SK-N-SH treated with all-trans-retinoic acid at 6 μM for 48 hours (cell line): ENCODE measurements at regions not wholly inside any gene's neighbourhood (a gene's known extent, or its start where the extent isn't known, plus 50 kb on each side); places are given as distances from the start of the nearest gene placed in this dataset.

ENCODE experiments used
- ATAC-seq: fragments of 200-7000 bp; cut with Tn5 transposase; 3 replicates; pipeline ENCODE4 v1.9.1; 2020; ENCODE audit warnings: mild to moderate bottlenecking, moderate library complexity
- ARNTL ChIP-seq: fragments of 450-650 bp; formaldehyde crosslinking; IDR thresholded peaks from 2 replicates; pipeline ENCODE4 v1.5.0; 2020; ENCODE audit warnings: low read depth, mild to moderate bottlenecking, moderate library complexity, borderline replicate concordance
- BACH2 ChIP-seq: fragments of 250-450 bp; sonication (Bioruptor Pico); IDR thresholded peaks from 2 replicates; pipeline ENCODE4 v1.9.0; 2021; ENCODE audit warnings: mild to moderate bottlenecking, borderline replicate concordance
- CSDC2 ChIP-seq: fragments of 250-450 bp; sonication (Bioruptor Pico); IDR thresholded peaks from 2 replicates; pipeline ENCODE4 v1.5.0; 2020; ENCODE audit warnings: mild to moderate bottlenecking, moderate library complexity
- CSRNP3 ChIP-seq: fragments of 250-450 bp; sonication (Bioruptor Pico); IDR thresholded peaks from 2 replicates; pipeline ENCODE4 v1.5.1; 2021; ENCODE audit warnings: mild to moderate bottlenecking, moderate library complexity
- ESRRG ChIP-seq: fragments of 250-450 bp; sonication (Bioruptor Pico); IDR thresholded peaks from 2 replicates; pipeline ENCODE4 v1.6.1; 2021; ENCODE audit warnings: mild to moderate bottlenecking
- GLIS3 ChIP-seq: fragments of 250-450 bp; sonication (Bioruptor Pico); IDR thresholded peaks from 2 replicates; pipeline ENCODE4 v1.5.0; 2020; ENCODE audit warnings: mild to moderate bottlenecking, moderate library complexity
- ISL1 ChIP-seq: fragments of 250-450 bp; sonication (Bioruptor Pico); IDR thresholded peaks from 2 replicates; pipeline ENCODE4 v2.1.2; 2022; ENCODE audit warnings: mild to moderate bottlenecking, moderate library complexity
- OSR1 ChIP-seq: fragments of 250-450 bp; sonication (Bioruptor Pico); IDR thresholded peaks from 2 replicates; pipeline ENCODE4 v1.8.0; 2022; ENCODE audit warnings: moderate library complexity, mild to moderate bottlenecking, inconsistent platforms
- PATZ1 ChIP-seq: fragments of 250-450 bp; sonication (Bioruptor Pico); IDR thresholded peaks from 2 replicates; pipeline ENCODE4 v1.8.0; 2020; ENCODE audit warnings: mild to moderate bottlenecking, moderate library complexity, borderline replicate concordance
- POU6F1 ChIP-seq: fragments of 250-450 bp; sonication (Bioruptor Pico); IDR thresholded peaks from 2 replicates; pipeline ENCODE4 v1.8.0; 2021; ENCODE audit warnings: low read depth, mild to moderate bottlenecking, moderate library complexity, borderline replicate concordance
- PPARA ChIP-seq: fragments of 250-450 bp; sonication (Bioruptor Pico); IDR thresholded peaks from 2 replicates; pipeline ENCODE4 v1.5.0; 2020; ENCODE audit warnings: mild to moderate bottlenecking, borderline replicate concordance
- RARB ChIP-seq: fragments of 250-450 bp; sonication (Bioruptor Pico); IDR thresholded peaks from 2 replicates; pipeline ENCODE4 v1.8.0; 2021; ENCODE audit warnings: mild to moderate bottlenecking, moderate library complexity
- TCF4 ChIP-seq: fragments of 250-450 bp; sonication (Bioruptor Pico); IDR thresholded peaks from 2 replicates; pipeline ENCODE4 v1.8.0; 2021; ENCODE audit warnings: mild to moderate bottlenecking, moderate library complexity, borderline replicate concordance
- TOX ChIP-seq: fragments of 250-450 bp; sonication (Bioruptor Pico); IDR thresholded peaks from 2 replicates; pipeline ENCODE4 v1.8.0; 2021; ENCODE audit warnings: mild to moderate bottlenecking, moderate library complexity, borderline replicate concordance
- TSHZ2 ChIP-seq: fragments of 250-450 bp; sonication (Bioruptor Pico); IDR thresholded peaks from 2 replicates; pipeline ENCODE4 v1.5.0; 2020; ENCODE audit warnings: mild to moderate bottlenecking, moderate library complexity
- ZC3H10 ChIP-seq: fragments of 250-450 bp; sonication (Bioruptor Pico); IDR thresholded peaks from 2 replicates; pipeline ENCODE4 v1.5.1; 2021; ENCODE audit warnings: mild to moderate bottlenecking, moderate library complexity
- ZFP3 ChIP-seq: fragments of 250-450 bp; sonication (Bioruptor Pico); IDR thresholded peaks from 2 replicates; pipeline ENCODE4 v1.5.0; 2020; ENCODE audit warnings: mild to moderate bottlenecking, moderate library complexity
- ZFP30 ChIP-seq: fragments of 450-650 bp; formaldehyde crosslinking; IDR thresholded peaks from 2 replicates; pipeline ENCODE4 v1.5.0; 2022; ENCODE audit warnings: mild to moderate bottlenecking, moderate library complexity
- ZNF565 ChIP-seq: fragments of 450-650 bp; formaldehyde crosslinking; conservative IDR thresholded peaks from 2 replicates; pipeline ENCODE4 v1.5.0; 2020; ENCODE audit warnings: low read depth, mild to moderate bottlenecking, moderate library complexity
- ZNF70 ChIP-seq: fragments of 450-650 bp; formaldehyde crosslinking; IDR thresholded peaks from 2 replicates; pipeline ENCODE4 v1.5.0; 2020; ENCODE audit warnings: mild to moderate bottlenecking, moderate library complexity
- ZNF8 ChIP-seq: fragments of 450-650 bp; formaldehyde crosslinking; IDR thresholded peaks from 2 replicates; pipeline ENCODE4 v1.5.0; 2020; ENCODE audit warnings: mild to moderate bottlenecking, moderate library complexity

GRCh38 chr3:55165704-55166405 lies 238.0 kb upstream of the LRTM1 start (continued):
- TF ChIP-seq TSHZ2 (CRISPR knock-in tag), result no peak
- TF ChIP-seq PPARA (CRISPR knock-in tag), result no peak
- no peak for TF ChIP-seq BACH2 (CRISPR knock-in tag)
- TF ChIP-seq TCF4 (CRISPR knock-in tag), result no peak
- no peak for TF ChIP-seq ESRRG (CRISPR knock-in tag)
- TF ChIP-seq, all 23 proteins: peak for 0

- TF ChIP-seq ZNF8 (CRISPR knock-in tag), result no peak
- no peak for TF ChIP-seq TOX (CRISPR knock-in tag)
- no peak for TF ChIP-seq ESRRG (CRISPR knock-in tag)
- no peak for TF ChIP-seq ISL1 (CRISPR knock-in tag)
- no peak for TF ChIP-seq ZNF565 (CRISPR knock-in tag)
- TF ChIP-seq CSRNP3 (CRISPR knock-in tag), result no peak
- TF ChIP-seq ZFP30 (CRISPR knock-in tag), result no peak
- no peak for TF ChIP-seq BACH2 (CRISPR knock-in tag)
- TF ChIP-seq RARB (CRISPR knock-in tag), result no peak
- no peak for TF ChIP-seq TCF4 (CRISPR knock-in tag)
- TF ChIP-seq OSR1 (CRISPR knock-in tag), result no peak
- no peak for TF ChIP-seq ZFP3
- TF ChIP-seq ZNF70 (CRISPR knock-in tag), result no peak
- no peak for TF ChIP-seq GLIS3
- TF ChIP-seq PATZ1 (CRISPR knock-in tag), result no peak
- TF ChIP-seq PPARA (CRISPR knock-in tag), result no peak
- no peak for TF ChIP-seq POU6F1 (CRISPR knock-in tag)
- ATAC-seq, result no peak
These were observed 237.4 kb upstream of the LRTM1 start for GRCh38 chr3:55165278-55165677.

- no peak for TF ChIP-seq ARNTL (CRISPR knock-in tag)
- no peak for TF ChIP-seq ISL1 (CRISPR knock-in tag)
- no peak for TF ChIP-seq ZFP3
- no peak for TF ChIP-seq ZNF8 (CRISPR knock-in tag)
- TF ChIP-seq ZNF565 (CRISPR knock-in tag), result no peak
- no peak for ATAC-seq
These were observed 237.0 kb upstream of the LRTM1 start for GRCh38 chr3:55164876-55165275.

- no peak for ATAC-seq
- no peak for TF ChIP-seq PPARA (CRISPR knock-in tag)
- TF ChIP-seq CSRNP3 (CRISPR knock-in tag), result no peak
- no peak for TF ChIP-seq ZC3H10 (CRISPR knock-in tag)
- TF ChIP-seq BACH2 (CRISPR knock-in tag), result no peak
- TF ChIP-seq PATZ1 (CRISPR knock-in tag), result no peak
- TF ChIP-seq RARB (CRISPR knock-in tag), result no peak
- no peak for TF ChIP-seq CSDC2 (CRISPR knock-in tag)
- TF ChIP-seq ISL1 (CRISPR knock-in tag), result no peak
These were observed 236.3 kb upstream of the LRTM1 start for GRCh38 chr3:55164191-55164590.
